ENCODE measurements at regions not wholly inside any gene's neighbourhood (a gene's known extent, or its start where the extent isn't known, plus 50 kb on each side); places are given as distances from the start of the nearest gene placed in this dataset.

DNA sequence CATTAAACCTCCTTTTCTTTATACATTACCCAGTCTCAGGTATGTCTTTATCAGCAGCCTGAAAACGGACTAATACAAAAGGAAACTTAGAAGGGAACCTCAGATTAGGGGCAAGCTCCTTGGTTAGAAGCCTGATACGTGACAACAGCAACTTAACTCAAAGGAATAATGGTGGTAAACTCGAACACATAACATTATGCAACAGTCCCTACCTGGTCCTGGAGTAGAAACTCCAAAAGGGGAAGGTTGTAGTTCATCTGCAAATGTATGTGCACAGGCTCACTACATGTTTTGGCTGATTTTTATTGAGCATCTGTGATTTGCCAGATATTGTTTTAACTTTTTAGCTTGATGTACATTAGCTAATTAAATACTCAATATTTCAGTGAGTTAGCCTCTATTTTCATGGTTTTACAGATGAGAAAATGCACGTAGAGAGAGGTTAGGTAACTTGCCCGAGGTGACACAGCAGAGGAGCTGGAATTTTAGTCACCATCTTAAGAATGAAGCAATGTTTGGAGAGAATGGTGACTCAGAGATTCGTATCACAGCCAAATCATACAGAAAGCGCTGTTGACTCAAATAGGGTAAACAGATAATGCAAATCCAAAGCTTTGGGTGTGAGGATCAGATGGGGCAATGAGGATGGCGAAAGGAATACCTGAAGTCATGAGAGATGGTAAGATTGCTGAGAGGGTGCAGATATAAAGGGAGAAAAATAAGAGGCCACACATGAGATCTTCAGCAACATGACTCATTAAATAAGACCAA lies 194.9 kb upstream of the RBFOX1 start (continued):
- TF ChIP-seq FOXJ3 (CRISPR knock-in tag; IDR thresholded peaks at IDR 0.05; ENCODE audit: borderline replicate concordance) = no peak
- 0 out of 2 replicates have a peak, but pooled peaks have one; percentile 17 for TF ChIP-seq HMG20A (CRISPR knock-in tag; IDR thresholded peaks at IDR 0.05; ENCODE audit: borderline replicate concordance)
- no peak for TF ChIP-seq ZFYVE20 (CRISPR knock-in tag; IDR thresholded peaks at IDR 0.05; ENCODE audit: borderline replicate concordance, low read depth)
- peak; percentile 83 for TF ChIP-seq CEBPB (IDR thresholded peaks at IDR 0.05; ENCODE audit: borderline replicate concordance, low read depth, low read length)
- TF ChIP-seq ZNF367 (CRISPR knock-in tag; IDR thresholded peaks at IDR 0.05; ENCODE audit: borderline replicate concordance) = no peak
- TF ChIP-seq ZNF605 (CRISPR knock-in tag; IDR thresholded peaks at IDR 0.05) = no peak
- TF ChIP-seq, protein P1, sequence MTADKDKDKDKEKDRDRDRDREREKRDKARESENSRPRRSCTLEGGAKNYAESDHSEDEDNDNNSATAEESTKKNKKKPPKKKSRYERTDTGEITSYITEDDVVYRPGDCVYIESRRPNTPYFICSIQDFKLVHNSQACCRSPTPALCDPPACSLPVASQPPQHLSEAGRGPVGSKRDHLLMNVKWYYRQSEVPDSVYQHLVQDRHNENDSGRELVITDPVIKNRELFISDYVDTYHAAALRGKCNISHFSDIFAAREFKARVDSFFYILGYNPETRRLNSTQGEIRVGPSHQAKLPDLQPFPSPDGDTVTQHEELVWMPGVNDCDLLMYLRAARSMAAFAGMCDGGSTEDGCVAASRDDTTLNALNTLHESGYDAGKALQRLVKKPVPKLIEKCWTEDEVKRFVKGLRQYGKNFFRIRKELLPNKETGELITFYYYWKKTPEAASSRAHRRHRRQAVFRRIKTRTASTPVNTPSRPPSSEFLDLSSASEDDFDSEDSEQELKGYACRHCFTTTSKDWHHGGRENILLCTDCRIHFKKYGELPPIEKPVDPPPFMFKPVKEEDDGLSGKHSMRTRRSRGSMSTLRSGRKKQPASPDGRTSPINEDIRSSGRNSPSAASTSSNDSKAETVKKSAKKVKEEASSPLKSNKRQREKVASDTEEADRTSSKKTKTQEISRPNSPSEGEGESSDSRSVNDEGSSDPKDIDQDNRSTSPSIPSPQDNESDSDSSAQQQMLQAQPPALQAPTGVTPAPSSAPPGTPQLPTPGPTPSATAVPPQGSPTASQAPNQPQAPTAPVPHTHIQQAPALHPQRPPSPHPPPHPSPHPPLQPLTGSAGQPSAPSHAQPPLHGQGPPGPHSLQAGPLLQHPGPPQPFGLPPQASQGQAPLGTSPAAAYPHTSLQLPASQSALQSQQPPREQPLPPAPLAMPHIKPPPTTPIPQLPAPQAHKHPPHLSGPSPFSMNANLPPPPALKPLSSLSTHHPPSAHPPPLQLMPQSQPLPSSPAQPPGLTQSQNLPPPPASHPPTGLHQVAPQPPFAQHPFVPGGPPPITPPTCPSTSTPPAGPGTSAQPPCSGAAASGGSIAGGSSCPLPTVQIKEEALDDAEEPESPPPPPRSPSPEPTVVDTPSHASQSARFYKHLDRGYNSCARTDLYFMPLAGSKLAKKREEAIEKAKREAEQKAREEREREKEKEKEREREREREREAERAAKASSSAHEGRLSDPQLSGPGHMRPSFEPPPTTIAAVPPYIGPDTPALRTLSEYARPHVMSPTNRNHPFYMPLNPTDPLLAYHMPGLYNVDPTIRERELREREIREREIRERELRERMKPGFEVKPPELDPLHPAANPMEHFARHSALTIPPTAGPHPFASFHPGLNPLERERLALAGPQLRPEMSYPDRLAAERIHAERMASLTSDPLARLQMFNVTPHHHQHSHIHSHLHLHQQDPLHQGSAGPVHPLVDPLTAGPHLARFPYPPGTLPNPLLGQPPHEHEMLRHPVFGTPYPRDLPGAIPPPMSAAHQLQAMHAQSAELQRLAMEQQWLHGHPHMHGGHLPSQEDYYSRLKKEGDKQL (CRISPR knock-in tag; IDR thresholded peaks at IDR 0.05; ENCODE audit: low read depth) = no peak
- TF ChIP-seq EP300 (IDR thresholded peaks at IDR 0.05; ENCODE audit: low read depth in 2 of 2, low read length in 2 of 2) = 0 out of 4 replicates have a peak, but pooled peaks of 1 of the 2 experiments have one; percentile 23
- TF ChIP-seq EP300 (CRISPR knock-in tag; IDR thresholded peaks at IDR 0.05; ENCODE audit: borderline replicate concordance) = no peak
- TF ChIP-seq CCAR2 (optimal IDR thresholded peaks at IDR 0.05; ENCODE audit: low read depth, low read length) = no peak
- TF ChIP-seq, protein P2, sequence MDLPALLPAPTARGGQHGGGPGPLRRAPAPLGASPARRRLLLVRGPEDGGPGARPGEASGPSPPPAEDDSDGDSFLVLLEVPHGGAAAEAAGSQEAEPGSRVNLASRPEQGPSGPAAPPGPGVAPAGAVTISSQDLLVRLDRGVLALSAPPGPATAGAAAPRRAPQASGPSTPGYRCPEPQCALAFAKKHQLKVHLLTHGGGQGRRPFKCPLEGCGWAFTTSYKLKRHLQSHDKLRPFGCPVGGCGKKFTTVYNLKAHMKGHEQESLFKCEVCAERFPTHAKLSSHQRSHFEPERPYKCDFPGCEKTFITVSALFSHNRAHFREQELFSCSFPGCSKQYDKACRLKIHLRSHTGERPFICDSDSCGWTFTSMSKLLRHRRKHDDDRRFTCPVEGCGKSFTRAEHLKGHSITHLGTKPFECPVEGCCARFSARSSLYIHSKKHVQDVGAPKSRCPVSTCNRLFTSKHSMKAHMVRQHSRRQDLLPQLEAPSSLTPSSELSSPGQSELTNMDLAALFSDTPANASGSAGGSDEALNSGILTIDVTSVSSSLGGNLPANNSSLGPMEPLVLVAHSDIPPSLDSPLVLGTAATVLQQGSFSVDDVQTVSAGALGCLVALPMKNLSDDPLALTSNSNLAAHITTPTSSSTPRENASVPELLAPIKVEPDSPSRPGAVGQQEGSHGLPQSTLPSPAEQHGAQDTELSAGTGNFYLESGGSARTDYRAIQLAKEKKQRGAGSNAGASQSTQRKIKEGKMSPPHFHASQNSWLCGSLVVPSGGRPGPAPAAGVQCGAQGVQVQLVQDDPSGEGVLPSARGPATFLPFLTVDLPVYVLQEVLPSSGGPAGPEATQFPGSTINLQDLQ (CRISPR knock-in tag; IDR thresholded peaks at IDR 0.05) = no peak
- TF ChIP-seq ZNF562 (CRISPR knock-in tag; IDR thresholded peaks at IDR 0.05; ENCODE audit: borderline replicate concordance) = no peak
- TF ChIP-seq ZFP36 (IDR thresholded peaks at IDR 0.05; ENCODE audit: borderline replicate concordance, low read depth, low read length, partially characterized antibody) = no peak
- TF ChIP-seq, protein P3, sequence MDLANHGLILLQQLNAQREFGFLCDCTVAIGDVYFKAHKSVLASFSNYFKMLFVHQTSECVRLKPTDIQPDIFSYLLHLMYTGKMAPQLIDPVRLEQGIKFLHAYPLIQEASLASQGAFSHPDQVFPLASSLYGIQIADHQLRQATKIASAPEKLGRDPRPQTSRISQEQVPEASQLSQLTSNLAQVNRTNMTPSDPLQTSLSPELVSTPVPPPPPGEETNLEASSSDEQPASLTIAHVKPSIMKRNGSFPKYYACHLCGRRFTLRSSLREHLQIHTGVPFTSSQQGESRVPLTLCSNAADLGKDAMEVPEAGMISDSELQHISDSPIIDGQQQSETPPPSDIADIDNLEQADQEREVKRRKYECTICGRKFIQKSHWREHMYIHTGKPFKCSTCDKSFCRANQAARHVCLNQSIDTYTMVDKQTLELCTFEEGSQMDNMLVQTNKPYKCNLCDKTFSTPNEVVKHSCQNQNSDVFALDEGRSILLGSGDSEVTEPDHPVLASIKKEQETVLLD (CRISPR knock-in tag; IDR thresholded peaks at IDR 0.05; ENCODE audit: low read depth) = no peak
- TF ChIP-seq JUNB (CRISPR knock-in tag; IDR thresholded peaks at IDR 0.05; ENCODE audit: borderline replicate concordance) = peak; percentile 75; the same call in 1 of the 2 replicates
- TF ChIP-seq MYC (CRISPR knock-in tag; IDR thresholded peaks at IDR 0.05; ENCODE audit: borderline replicate concordance) = no peak
- TF ChIP-seq, protein P4, sequence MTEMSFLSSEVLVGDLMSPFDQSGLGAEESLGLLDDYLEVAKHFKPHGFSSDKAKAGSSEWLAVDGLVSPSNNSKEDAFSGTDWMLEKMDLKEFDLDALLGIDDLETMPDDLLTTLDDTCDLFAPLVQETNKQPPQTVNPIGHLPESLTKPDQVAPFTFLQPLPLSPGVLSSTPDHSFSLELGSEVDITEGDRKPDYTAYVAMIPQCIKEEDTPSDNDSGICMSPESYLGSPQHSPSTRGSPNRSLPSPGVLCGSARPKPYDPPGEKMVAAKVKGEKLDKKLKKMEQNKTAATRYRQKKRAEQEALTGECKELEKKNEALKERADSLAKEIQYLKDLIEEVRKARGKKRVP (CRISPR knock-in tag; IDR thresholded peaks at IDR 0.05) = peak in 1 of 2 experiments; percentile 31; a peak in 1 of 4 replicates

Measured in HepG2 (cell line).